ENCODE measurements at regions not wholly inside any gene's neighbourhood (a gene's known extent, or its start where the extent isn't known, plus 50 kb on each side); places are given as distances from the start of the nearest gene placed in this dataset.

GRCh38 chr2:172283476-172283875 is 143.9 kb upstream of the ITGA6 start:
- Histone ChIP-seq H3K36me3 (no peaks in the 10 kb centered on the region), H3K4me1 (peaks cover 0 to 18% (median 13%) of the 10 kb centered on the region in 4 donors), H3K4me3 (no peak overlapping the region), H3K27ac (no peak overlapping the region), H3K9me3 (no peaks in the 10 kb centered on the region), H3K27me3 (no peaks in the 10 kb centered on the region)
- DNase-seq, result no peak
- intact Hi-C loops (cut with DNase I; ENCODE audit: low total_unique reads), result no loop called here
- TF ChIP-seq, protein P1, sequence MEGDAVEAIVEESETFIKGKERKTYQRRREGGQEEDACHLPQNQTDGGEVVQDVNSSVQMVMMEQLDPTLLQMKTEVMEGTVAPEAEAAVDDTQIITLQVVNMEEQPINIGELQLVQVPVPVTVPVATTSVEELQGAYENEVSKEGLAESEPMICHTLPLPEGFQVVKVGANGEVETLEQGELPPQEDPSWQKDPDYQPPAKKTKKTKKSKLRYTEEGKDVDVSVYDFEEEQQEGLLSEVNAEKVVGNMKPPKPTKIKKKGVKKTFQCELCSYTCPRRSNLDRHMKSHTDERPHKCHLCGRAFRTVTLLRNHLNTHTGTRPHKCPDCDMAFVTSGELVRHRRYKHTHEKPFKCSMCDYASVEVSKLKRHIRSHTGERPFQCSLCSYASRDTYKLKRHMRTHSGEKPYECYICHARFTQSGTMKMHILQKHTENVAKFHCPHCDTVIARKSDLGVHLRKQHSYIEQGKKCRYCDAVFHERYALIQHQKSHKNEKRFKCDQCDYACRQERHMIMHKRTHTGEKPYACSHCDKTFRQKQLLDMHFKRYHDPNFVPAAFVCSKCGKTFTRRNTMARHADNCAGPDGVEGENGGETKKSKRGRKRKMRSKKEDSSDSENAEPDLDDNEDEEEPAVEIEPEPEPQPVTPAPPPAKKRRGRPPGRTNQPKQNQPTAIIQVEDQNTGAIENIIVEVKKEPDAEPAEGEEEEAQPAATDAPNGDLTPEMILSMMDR (IDR thresholded peaks at IDR 0.05), result no peak

- Histone ChIP-seq H3K4me1 (peaks cover 0 to 18% (median 13%) of the 10 kb centered on the region in 4 donors), H3K27ac (no peak overlapping the region), H3K36me3 (no peaks in the 10 kb centered on the region), H3K27me3 (no peaks in the 10 kb centered on the region), H3K9me3 (no peaks in the 10 kb centered on the region), H3K4me3 (no peak overlapping the region)
- TF ChIP-seq, protein P1 (IDR thresholded peaks at IDR 0.05), result no peak
- DNase-seq, result no peak
- intact Hi-C loops (cut with DNase I; ENCODE audit: low total_unique reads), result no loop called here
Observed at GRCh38 chr2:172284209-172284608, 143.2 kb upstream of the ITGA6 start.

DNA sequence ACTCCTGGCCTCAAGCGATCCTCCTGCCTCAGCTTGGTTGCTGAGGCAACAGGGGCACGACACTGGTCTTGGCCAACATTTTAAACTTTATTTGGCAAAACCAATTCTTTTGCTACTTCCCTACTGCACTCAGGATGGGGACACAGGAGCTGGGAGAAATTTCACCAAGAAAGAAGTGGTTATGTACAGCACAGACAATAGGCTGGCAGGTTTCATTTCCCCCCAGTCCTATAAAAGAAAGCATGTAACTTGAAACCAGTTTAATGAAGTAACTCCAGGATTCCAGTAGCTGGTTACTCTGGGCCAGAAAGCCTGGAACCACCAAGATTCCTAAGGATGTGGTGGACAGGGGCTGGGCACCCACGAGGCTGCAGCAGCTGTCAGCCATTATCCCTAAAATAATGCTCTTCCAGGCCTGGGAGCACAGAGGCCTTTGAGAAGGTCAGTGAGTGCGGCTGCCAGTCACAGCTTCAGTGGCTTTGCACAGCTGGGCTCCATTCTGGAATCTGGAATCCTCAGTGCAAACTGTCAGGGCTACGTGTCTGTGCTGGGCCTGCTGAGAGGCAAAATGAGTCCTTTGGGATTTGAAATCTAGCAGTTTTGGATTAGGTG is 142.3 kb upstream of the ITGA6 start:
- Histone ChIP-seq H3K9me3 (no peaks in the 10 kb centered on the region), H3K4me1 (peaks cover 0 to 18% (median 13%) of the 10 kb centered on the region in 4 donors), H3K4me3 (no peak overlapping the region), H3K36me3 (no peaks in the 10 kb centered on the region), H3K27ac (no peak overlapping the region), H3K27me3 (no peaks in the 10 kb centered on the region)
- TF ChIP-seq, protein P1 (IDR thresholded peaks at IDR 0.05), result no peak
- intact Hi-C loops (cut with DNase I; ENCODE audit: low total_unique reads), result no loop called here
- DNase-seq, result no peak

- Histone ChIP-seq H3K4me1 (peaks cover 0 to 18% (median 13%) of the 10 kb centered on the region in 4 donors), H3K9me3 (no peaks in the 10 kb centered on the region), H3K27ac (no peak overlapping the region), H3K36me3 (no peaks in the 10 kb centered on the region), H3K27me3 (no peaks in the 10 kb centered on the region), H3K4me3 (no peak overlapping the region)
- DNase-seq, result no peak
- TF ChIP-seq, protein P1 (IDR thresholded peaks at IDR 0.05), result no peak
- intact Hi-C loops (cut with DNase I; ENCODE audit: low total_unique reads), result no loop called here
Observed at GRCh38 chr2:172285760-172286159, 141.6 kb upstream of the ITGA6 start.

DNA sequence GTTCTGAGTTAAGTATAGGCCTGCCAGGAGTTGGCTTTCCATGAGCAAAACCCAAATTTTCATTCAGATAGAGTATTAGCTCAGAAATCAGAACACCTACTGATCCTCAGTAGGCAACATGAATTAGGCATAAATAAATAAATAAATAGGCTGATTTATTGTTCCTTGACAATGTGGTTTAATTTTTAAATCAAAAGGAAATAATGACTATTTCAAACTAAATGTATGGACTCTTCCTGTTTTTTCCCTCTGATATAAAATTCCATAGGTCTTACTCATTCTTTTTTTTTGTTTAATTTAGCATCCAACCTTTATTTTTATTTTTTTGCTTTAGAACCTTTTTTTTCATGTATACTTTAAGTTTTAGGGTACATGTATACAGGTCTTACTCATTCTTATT is 140.2 kb upstream of the ITGA6 start:
- TF ChIP-seq, protein P1 (IDR thresholded peaks at IDR 0.05), result no peak
- H3K27me3 ChIP-seq, result no peaks in the 10 kb centered on the region
- peaks cover 0 to 18% (median 13%) of the 10 kb centered on the region in 4 donors for H3K4me1 ChIP-seq
- no peak overlapping the region for H3K27ac ChIP-seq
- no peaks in the 10 kb centered on the region for H3K9me3 ChIP-seq
- no peaks in the 10 kb centered on the region for H3K36me3 ChIP-seq
- H3K4me3 ChIP-seq, result no peak overlapping the region
- no peak for DNase-seq
- intact Hi-C loops (cut with DNase I; ENCODE audit: low total_unique reads), result no loop called here

Data from tibial artery (tissue), 4 donors.